ENCODE measurements at regions not wholly inside any gene's neighbourhood (a gene's known extent, or its start where the extent isn't known, plus 50 kb on each side); places are given as distances from the start of the nearest gene placed in this dataset.
A peak's percentile ranks its signal among the peaks of the same experiment; 100 is the strongest.

GRCh38 chr2:18834341-18834740, 245.0 kb upstream of the NT5C1B start:
- DNase-seq (ENCODE audit: low spot score): no peak

GRCh38 chr2:18833941-18834340, 244.6 kb upstream of the NT5C1B start:
- Mint-ChIP-seq H3K4me3 (ENCODE audit: unreplicated experiment) (no peak overlapping the region), H3K27ac (ENCODE audit: unreplicated experiment) (peak overlapping the region; percentile 33)

More at GRCh38 chr2:18834341-18834740, 245.0 kb upstream of the NT5C1B start:
- H3K4me1 Mint-ChIP-seq (ENCODE audit: low read depth): peaks cover 32% of the 10 kb centered on the region
- no peaks in the 10 kb centered on the region for H3K36me3 Mint-ChIP-seq (ENCODE audit: low read depth)
- no peak for TF ChIP-seq CTCF (IDR thresholded peaks at IDR 0.05)
- H3K4me3 Mint-ChIP-seq (ENCODE audit: unreplicated experiment): no peak overlapping the region
- no peaks in the 10 kb centered on the region for H3K27me3 Mint-ChIP-seq (ENCODE audit: low read depth)
- H3K9me3 Mint-ChIP-seq (ENCODE audit: low read depth): no peaks in the 10 kb centered on the region
- H3K27ac Mint-ChIP-seq (ENCODE audit: unreplicated experiment): no peak overlapping the region

GRCh38 chr2:18831916-18832510, 242.6 kb upstream of the NT5C1B start:
- no peak for DNase-seq (ENCODE audit: low spot score)
- no peaks in the 10 kb centered on the region for H3K36me3 Mint-ChIP-seq (ENCODE audit: low read depth)
- H3K27me3 Mint-ChIP-seq (ENCODE audit: low read depth): no peaks in the 10 kb centered on the region
- H3K9me3 Mint-ChIP-seq (ENCODE audit: low read depth): no peaks in the 10 kb centered on the region
- no peak overlapping the region for H3K4me3 Mint-ChIP-seq (ENCODE audit: unreplicated experiment)
- no peak overlapping the region for H3K27ac Mint-ChIP-seq (ENCODE audit: unreplicated experiment)
- no peak for TF ChIP-seq CTCF (IDR thresholded peaks at IDR 0.05)
- peaks cover 38% of the 10 kb centered on the region for H3K4me1 Mint-ChIP-seq (ENCODE audit: low read depth)

More at GRCh38 chr2:18833941-18834340, 244.6 kb upstream of the NT5C1B start:
- no peaks in the 10 kb centered on the region for H3K9me3 Mint-ChIP-seq (ENCODE audit: low read depth)
- no peaks in the 10 kb centered on the region for H3K36me3 Mint-ChIP-seq (ENCODE audit: low read depth)
- DNase-seq (ENCODE audit: low spot score): no peak
- TF ChIP-seq CTCF (IDR thresholded peaks at IDR 0.05): no peak
- H3K27me3 Mint-ChIP-seq (ENCODE audit: low read depth): no peaks in the 10 kb centered on the region
- H3K4me1 Mint-ChIP-seq (ENCODE audit: low read depth): peaks cover 36% of the 10 kb centered on the region

- Mint-ChIP-seq H3K27me3 (ENCODE audit: low read depth) (no peaks in the 10 kb centered on the region), H3K9me3 (ENCODE audit: low read depth) (no peaks in the 10 kb centered on the region), H3K4me3 (ENCODE audit: unreplicated experiment) (no peak overlapping the region), H3K36me3 (ENCODE audit: low read depth) (no peaks in the 10 kb centered on the region), H3K4me1 (ENCODE audit: low read depth) (peaks cover 38% of the 10 kb centered on the region), H3K27ac (ENCODE audit: unreplicated experiment) (no peak overlapping the region)
- no peak for TF ChIP-seq CTCF (IDR thresholded peaks at IDR 0.05)
- no peak for DNase-seq (ENCODE audit: low spot score)
Measured at GRCh38 chr2:18830962-18831361, 241.6 kb upstream of the NT5C1B start.

GRCh38 chr2:18829976-18830375, 240.6 kb upstream of the NT5C1B start:
- Mint-ChIP-seq H3K36me3 (ENCODE audit: low read depth) (no peaks in the 10 kb centered on the region), H3K4me3 (ENCODE audit: unreplicated experiment) (no peak overlapping the region), H3K9me3 (ENCODE audit: low read depth) (no peaks in the 10 kb centered on the region), H3K27ac (ENCODE audit: unreplicated experiment) (peak overlapping the region; percentile 43), H3K4me1 (ENCODE audit: low read depth) (peaks cover 38% of the 10 kb centered on the region), H3K27me3 (ENCODE audit: low read depth) (peaks cover 8% of the 10 kb centered on the region)
- DNase-seq (ENCODE audit: low spot score): no peak
- TF ChIP-seq CTCF (IDR thresholded peaks at IDR 0.05): no peak
